SK-N-SH (cell line): ENCODE measurements at regions not wholly inside any gene's neighbourhood (a gene's known extent, or its start where the extent isn't known, plus 50 kb on each side); places are given as distances from the start of the nearest gene placed in this dataset.
"Not testable (repeated sequence)": the region's sequence is repeated elsewhere in the genome, so short reads cannot be mapped to it uniquely, and the experiment has no call there.

Source experiments
- CHD2 ChIP-seq: fragments of 150-350 bp; IDR thresholded peaks from 2 replicates; pipeline ENCODE4 v1.6.1; 2018; ENCODE audit warnings: low read length; ENCODE audit not compliant: partially characterized antibody
- EP300 ChIP-seq, 2 experiments: IDR thresholded peaks; 2 replicates each; pipeline versions ENCODE4 v1.4.0 to v1.6.1; 2012; ENCODE audit warnings: borderline replicate concordance in 1 of 2, low read depth in 1 of 2, low read length in 1 of 2
- FOXJ3 ChIP-seq: sonication (generic); formaldehyde crosslinking; IDR thresholded peaks from 2 replicates; pipeline ENCODE4 v1.5.1; 2020; ENCODE audit warnings: mild to moderate bottlenecking, missing genetic modification reagents
- GABPA ChIP-seq: IDR thresholded peaks from 2 replicates; pipeline ENCODE4 v1.4.0; 2012; ENCODE audit warnings: low read depth, mild to moderate bottlenecking
- NRF1 ChIP-seq: IDR thresholded peaks from 2 replicates; pipeline ENCODE4 v1.6.1; 2012; ENCODE audit warnings: low read depth, mild to moderate bottlenecking, low read length
- POLR2AphosphoS5 ChIP-seq: IDR thresholded peaks from 2 replicates; pipeline ENCODE4 v1.6.1; 2012; ENCODE audit warnings: low read depth, low read length
- RAD21 ChIP-seq: IDR thresholded peaks from 2 replicates; pipeline ENCODE4 v1.6.1; 2012; ENCODE audit warnings: mild to moderate bottlenecking, low read length
- RFX5 ChIP-seq: IDR thresholded peaks from 2 replicates; pipeline ENCODE4 v1.6.1; 2012; ENCODE audit warnings: mild to moderate bottlenecking, improper control_type of control experiment, low read length
- RXRA ChIP-seq: IDR thresholded peaks from 2 replicates; pipeline ENCODE4 v1.4.0; 2012; ENCODE audit warnings: low read depth, mild to moderate bottlenecking, borderline replicate concordance
- TCF12 ChIP-seq: IDR thresholded peaks from 2 replicates; pipeline ENCODE4 v1.4.0; 2012
- TF ChIP-seq, protein P1 (sequence below): fragments of 200-600 bp; sonication (generic); IDR thresholded peaks from 2 replicates; pipeline ENCODE4 v1.6.1; 2017; ENCODE audit warnings: antibody characterized with exemption, mild to moderate bottlenecking, moderate library complexity
- TF ChIP-seq, protein P2 (sequence below): IDR thresholded peaks from 2 replicates; pipeline ENCODE4 v1.4.0; 2012; ENCODE audit warnings: low read depth

DNA sequence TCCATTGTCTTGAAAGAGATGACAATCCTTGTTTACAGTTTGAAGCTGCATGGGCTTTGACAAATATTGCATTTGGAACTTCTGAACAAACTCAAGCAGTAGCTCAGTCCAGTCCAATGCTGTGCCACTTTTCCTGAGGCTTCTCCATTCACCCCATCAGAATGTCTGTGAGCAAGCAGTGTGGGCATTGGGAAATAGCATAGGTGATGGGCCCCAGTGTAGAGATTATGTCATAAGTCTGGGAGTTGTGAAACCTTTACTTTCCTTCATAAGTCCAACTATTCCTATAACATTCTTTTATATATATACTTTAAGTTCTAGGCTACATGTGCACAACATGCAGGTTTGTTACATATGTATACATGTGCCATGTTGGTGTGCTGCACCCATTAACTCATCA is 163.4 kb upstream of the NT5E start:
- TF ChIP-seq, protein P1, sequence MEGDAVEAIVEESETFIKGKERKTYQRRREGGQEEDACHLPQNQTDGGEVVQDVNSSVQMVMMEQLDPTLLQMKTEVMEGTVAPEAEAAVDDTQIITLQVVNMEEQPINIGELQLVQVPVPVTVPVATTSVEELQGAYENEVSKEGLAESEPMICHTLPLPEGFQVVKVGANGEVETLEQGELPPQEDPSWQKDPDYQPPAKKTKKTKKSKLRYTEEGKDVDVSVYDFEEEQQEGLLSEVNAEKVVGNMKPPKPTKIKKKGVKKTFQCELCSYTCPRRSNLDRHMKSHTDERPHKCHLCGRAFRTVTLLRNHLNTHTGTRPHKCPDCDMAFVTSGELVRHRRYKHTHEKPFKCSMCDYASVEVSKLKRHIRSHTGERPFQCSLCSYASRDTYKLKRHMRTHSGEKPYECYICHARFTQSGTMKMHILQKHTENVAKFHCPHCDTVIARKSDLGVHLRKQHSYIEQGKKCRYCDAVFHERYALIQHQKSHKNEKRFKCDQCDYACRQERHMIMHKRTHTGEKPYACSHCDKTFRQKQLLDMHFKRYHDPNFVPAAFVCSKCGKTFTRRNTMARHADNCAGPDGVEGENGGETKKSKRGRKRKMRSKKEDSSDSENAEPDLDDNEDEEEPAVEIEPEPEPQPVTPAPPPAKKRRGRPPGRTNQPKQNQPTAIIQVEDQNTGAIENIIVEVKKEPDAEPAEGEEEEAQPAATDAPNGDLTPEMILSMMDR, result not testable (repeated sequence)
- not testable (repeated sequence) for TF ChIP-seq POLR2AphosphoS5; EP300 (IDR thresholded peaks at IDR 0.05; ENCODE audit: borderline replicate concordance in 1 of 2, low read depth in 1 of 2, low read length in 1 of 2); RXRA; GABPA; NRF1; FOXJ3; RAD21; CHD2; TCF12; RFX5
- TF ChIP-seq, protein P2, sequence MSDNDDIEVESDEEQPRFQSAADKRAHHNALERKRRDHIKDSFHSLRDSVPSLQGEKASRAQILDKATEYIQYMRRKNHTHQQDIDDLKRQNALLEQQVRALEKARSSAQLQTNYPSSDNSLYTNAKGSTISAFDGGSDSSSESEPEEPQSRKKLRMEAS, result not testable (repeated sequence)
